Neural cell (in vitro differentiated cells): ENCODE measurements at regions not wholly inside any gene's neighbourhood (a gene's known extent, or its start where the extent isn't known, plus 50 kb on each side); places are given as distances from the start of the nearest gene placed in this dataset.

Source experiments
- CTCF ChIP-seq: fragments of 450-650 bp; IDR thresholded peaks from 2 replicates; pipeline ENCODE4 v1.5.1; 2014; ENCODE audit warnings: antibody characterized with exemption, mild to moderate bottlenecking, moderate library complexity; ENCODE audit not compliant: poor library complexity, severe bottlenecking
- EP300 ChIP-seq: fragments of 450-650 bp; conservative IDR thresholded peaks from 2 replicates; pipeline ENCODE4 v1.6.1; 2014; ENCODE audit warnings: antibody characterized with exemption, mild to moderate bottlenecking, moderate library complexity; ENCODE audit not compliant: poor library complexity, severe bottlenecking
- EZH2 ChIP-seq: fragments of 200-600, 300-800 bp; shearing (Covaris generic), sonication (generic); IDR thresholded peaks from 2 replicates; pipeline ENCODE4 v1.6.1; 2014; ENCODE audit warnings: antibody characterized with exemption, low read length, borderline replicate concordance, mild to moderate bottlenecking; ENCODE audit not compliant: insufficient read depth, poor library complexity, severe bottlenecking
- MXI1 ChIP-seq: fragments of 450-650 bp; conservative IDR thresholded peaks from 2 replicates; pipeline ENCODE4 v1.6.1; 2014; ENCODE audit warnings: antibody characterized with exemption, mild to moderate bottlenecking; ENCODE audit not compliant: poor library complexity, severe bottlenecking
- POLR2AphosphoS5 ChIP-seq: IDR thresholded peaks from 2 replicates; pipeline ENCODE4 v1.6.1; 2012
- RAD21 ChIP-seq: fragments of 450-650 bp; conservative IDR thresholded peaks from 2 replicates; pipeline ENCODE4 v1.6.1; 2014; ENCODE audit warnings: antibody characterized with exemption, mild to moderate bottlenecking, moderate library complexity
- REST ChIP-seq: IDR thresholded peaks from 2 replicates; pipeline ENCODE4 v1.6.1; 2012; ENCODE audit warnings: borderline replicate concordance
- TAF1 ChIP-seq: IDR thresholded peaks from 2 replicates; pipeline ENCODE4 v1.6.1; 2012; ENCODE audit warnings: low read depth

- no peak for TF ChIP-seq CTCF
- TF ChIP-seq EZH2, result no peak
- TF ChIP-seq EP300, result no peak
- TF ChIP-seq TAF1, result no peak
- TF ChIP-seq MXI1, result no peak
- no peak for TF ChIP-seq POLR2AphosphoS5
- TF ChIP-seq RAD21, result no peak
- TF ChIP-seq REST, result no peak
Measured at GRCh38 chr6:40774932-40775331, 187.8 kb upstream of the LRFN2 start.
